GM12878 (cell line): ENCODE measurements at regions not wholly inside any gene's neighbourhood (a gene's known extent, or its start where the extent isn't known, plus 50 kb on each side); places are given as distances from the start of the nearest gene placed in this dataset.

ENCODE experiments used
- ATAC-seq: fragments of 200-7000 bp; cut with Tn5 transposase; 3 replicates; pipeline ENCODE4 v1.9.1; 2020; ENCODE audit warnings: mild to moderate bottlenecking, moderate library complexity
- BruUV-seq: library from RNA; stranded (reverse); fragments of 400-500 nt; replicated peaks from 2 replicates; lab custom pipeline; 2021; lab: Mats Ljungman, UMichigan
- CTCF ChIA-PET: fragments of 300-600 bp; sonication (Branson Sonifier 250); formaldehyde crosslinking; extraction: SDS; loops from one replicate; lab custom pipeline; 2021; ENCODE audit warnings: inconsistent platforms; lab: Yijun Ruan, JAX
- POLR2A ChIA-PET: fragments of 350-600 bp; formaldehyde crosslinking; extraction: SDS; loops from one replicate; lab custom pipeline; 2021; ENCODE audit warnings: inconsistent platforms; lab: Charles Lee
- RAD21 ChIA-PET: fragments of 300-600 bp; sonication (Branson Sonifier 250); formaldehyde crosslinking; loops from one replicate; lab custom pipeline; 2023; ENCODE audit warnings: antibody characterized with exemption; ENCODE audit not compliant: unreplicated experiment; lab: Charles Lee
- SMC1A ChIA-PET: fragments of 300-600 bp; sonication (Branson Sonifier 250); formaldehyde crosslinking; loops from one replicate; lab custom pipeline; 2023; ENCODE audit not compliant: unreplicated experiment, uncharacterized antibody; lab: Charles Lee
- DNase-seq: peaks from one replicate; pipeline ENCODE4 v3.0.0-alpha.2; 2011; ENCODE audit warnings: low read depth, low spot score
- FAIRE-seq: peaks from 3 replicates; lab custom pipeline; 2011; peaks lifted over from hg19 to GRCh38; lab: Jason Lieb, UNC
- H2AFZ ChIP-seq: 2 replicates; pipeline ENCODE4 v1.6.0; 2011; ENCODE audit warnings: low read depth, low read length, control low read depth; ENCODE audit not compliant: control insufficient read depth
- H3K27ac ChIP-seq: 2 replicates; pipeline ENCODE4 v1.5.1; 2011; ENCODE audit warnings: control low read depth; ENCODE audit not compliant: control insufficient read depth, insufficient read depth
- H3K27me3 ChIP-seq, 2 experiments: replicated peaks in 1 of 2; 2 replicates each; pipeline versions ENCODE4 v1.6.0 to v1.6.1; 2011; ENCODE audit warnings: low read length in 1 of 2; ENCODE audit not compliant: control insufficient read depth in 2 of 2, insufficient read depth in 2 of 2
- H3K36me3 ChIP-seq, 2 experiments: 2 replicates each; pipeline ENCODE4 v1.5.1; 2011; ENCODE audit warnings: low read length in 1 of 2; ENCODE audit not compliant: control insufficient read depth in 2 of 2, insufficient read depth in 2 of 2
- H3K4me1 ChIP-seq: 2 replicates; pipeline ENCODE4 v1.6.1; 2011; ENCODE audit warnings: mild to moderate bottlenecking, low read length, moderate library complexity, mixed read lengths; ENCODE audit not compliant: control insufficient read depth, insufficient read depth
- H3K4me2 ChIP-seq: 2 replicates; pipeline ENCODE4 v1.6.0; 2011; ENCODE audit warnings: control low read depth; ENCODE audit not compliant: control insufficient read depth, insufficient read depth
- H3K4me3 ChIP-seq: fragments of 200-600 bp; sonication (generic); 2 replicates; pipeline ENCODE4 v1.5.1; 2016
- H3K79me2 ChIP-seq: 2 replicates; pipeline ENCODE4 v1.6.0; 2011; ENCODE audit warnings: low read length; ENCODE audit not compliant: control insufficient read depth, insufficient read depth
- H3K9ac ChIP-seq: 2 replicates; pipeline ENCODE4 v1.8.0; 2011; ENCODE audit warnings: low read length, control low read depth, mixed read lengths; ENCODE audit not compliant: control insufficient read depth, insufficient read depth
- H3K9me3 ChIP-seq: replicated peaks from 3 replicates; pipeline ENCODE4 v1.5.1; 2011; ENCODE audit warnings: mild to moderate bottlenecking, low read length; ENCODE audit not compliant: control insufficient read depth, insufficient read depth
- H4K20me1 ChIP-seq: 2 replicates; pipeline ENCODE4 v1.6.0; 2011; ENCODE audit not compliant: control insufficient read depth, insufficient read depth
- MTA3 ChIP-seq: IDR thresholded peaks from 2 replicates; pipeline ENCODE4 v1.6.1; 2012; ENCODE audit warnings: low read length, inconsistent platforms, borderline replicate concordance
- RELB ChIP-seq: fragments of 450-650 bp; IDR thresholded peaks from 2 replicates; pipeline ENCODE4 v1.6.1; 2017; ENCODE audit warnings: low read depth, mild to moderate bottlenecking, moderate library complexity
- YBX1 ChIP-seq: fragments of 450-650 bp; IDR thresholded peaks from 2 replicates; pipeline ENCODE4 v1.6.1; 2016; ENCODE audit warnings: antibody characterized with exemption
- WGBS: methylation state at CpG from one replicate; pipeline ENCODE4 v1.1.6; 2016; ENCODE audit warnings: low lambda C conversion rate; ENCODE audit not compliant: insufficient replicate concordance, insufficient coverage; ENCODE audit errors: missing lambda C conversion rate; 5-methylcytosine and 5-hydroxymethylcytosine counted together
- in situ Hi-C: fragments of 300-500 bp; cut with MboI; formaldehyde crosslinking; loops from 9 replicates; pipeline ENCODE4 v1.14.3; 2018; ENCODE audit warnings: mixed read lengths
- intact Hi-C: fragments of 100-400 bp; cut with micrococcal nuclease; formaldehyde crosslinking; loops from one replicate; pipeline ENCODE4 v1.14.2; 2022; ENCODE audit not compliant: unreplicated experiment

GRCh38 chr10:128629111-128630096 is 503.2 kb upstream of the MKI67 start (continued):
- TF ChIP-seq RELB: no peak
- no peak for TF ChIP-seq YBX1

- H3K27ac ChIP-seq: no peak overlapping the region
- ChIA-PET POLR2A (no interaction called here), RAD21 (no interaction called here), SMC1A (interaction anchor here (0.7 to 1.1 kb wide), 3 partner anchors 12 to 1497 kb away, joined by 3 read pairs; no protein-coding TSS in a partner anchor), CTCF (interaction anchor here (1.5 kb wide), 1 partner anchor 1496 kb away, joined by 3 read pairs; no protein-coding TSS in a partner anchor)
- intact Hi-C loops (loop anchor here (5.0 kb wide), 1 partner anchor 231 kb away; no protein-coding TSS in a partner anchor), in situ Hi-C loops (no loop called here)
- no peak overlapping the region for H3K4me2 ChIP-seq
- 52% methylated on average over 12 of the region's 12 CpGs for WGBS
- H3K4me1 ChIP-seq: no peaks in the 10 kb centered on the region
- no peak overlapping the region for H3K4me3 ChIP-seq
- H3K36me3 ChIP-seq: no peaks in the 10 kb centered on the region
- no peaks in the 10 kb centered on the region for H4K20me1 ChIP-seq
- H2AFZ ChIP-seq: no peak overlapping the region
- no peak for FAIRE-seq
- H3K79me2 ChIP-seq: no peaks in the 10 kb centered on the region
- no TSS peak for BruUV-seq
- peaks cover 0 to 1% of the 10 kb centered on the region in 2 experiments; a peak in 1 of 4 replicates for H3K27me3 ChIP-seq
- no peak for TF ChIP-seq MTA3
- H3K9ac ChIP-seq: no peak overlapping the region
- DNase-seq: no peak
- no peak for ATAC-seq
- no peaks in the 10 kb centered on the region for H3K9me3 ChIP-seq
Observed at GRCh38 chr10:128630787-128631252, 504.6 kb upstream of the MKI67 start.
